Jurkat, Clone E6-1 (cell line): ENCODE measurements at regions not wholly inside any gene's neighbourhood (a gene's known extent, or its start where the extent isn't known, plus 50 kb on each side); places are given as distances from the start of the nearest gene placed in this dataset.
A peak's percentile ranks its signal among the peaks of the same experiment; 100 is the strongest.

ENCODE experiments used
- DNase-seq: peaks from one replicate; pipeline ENCODE4 v3.0.0-alpha.2; 2011; ENCODE audit warnings: low read depth, low spot score
- H3K4me3 ChIP-seq: 2 replicates; pipeline ENCODE4 v1.5.1; 2011; ENCODE audit warnings: mild to moderate bottlenecking, low read length, control low read depth, moderate library complexity

- H3K4me3 ChIP-seq, result no peak overlapping the region
- DNase-seq, result peak; percentile 45
Measured at GRCh38 chr13:97109841-97110492, 112.2 kb upstream of the MBNL2 start.

DNA sequence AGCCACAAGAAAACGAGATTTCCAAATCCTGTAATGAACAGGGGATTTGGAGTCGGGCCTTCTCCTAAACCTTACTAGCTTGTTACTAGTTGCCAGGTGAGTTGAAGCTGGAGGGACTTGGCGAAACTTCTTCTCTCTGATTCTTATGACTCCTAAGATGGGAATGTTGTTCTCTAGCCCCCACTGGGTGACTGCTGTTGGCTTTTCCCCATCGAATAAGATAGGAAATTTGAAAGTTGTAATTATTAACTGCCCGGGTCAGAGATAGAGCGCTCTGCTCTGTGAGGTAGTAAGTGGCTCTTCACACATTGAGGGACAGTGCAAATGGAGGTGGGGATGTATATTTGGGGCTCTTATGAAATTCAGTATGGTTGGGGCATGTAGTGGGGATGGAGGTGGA is 111.2 kb upstream of the MBNL2 start:
- no peak overlapping the region for H3K4me3 ChIP-seq
- no peak for DNase-seq

GRCh38 chr13:97111756-97112155 is 110.4 kb upstream of the MBNL2 start:
- no peak overlapping the region for H3K4me3 ChIP-seq
- DNase-seq, result no peak

- no peak overlapping the region for H3K4me3 ChIP-seq
- no peak for DNase-seq
Measured at GRCh38 chr13:97112446-97113152, 109.5 kb upstream of the MBNL2 start.

DNA sequence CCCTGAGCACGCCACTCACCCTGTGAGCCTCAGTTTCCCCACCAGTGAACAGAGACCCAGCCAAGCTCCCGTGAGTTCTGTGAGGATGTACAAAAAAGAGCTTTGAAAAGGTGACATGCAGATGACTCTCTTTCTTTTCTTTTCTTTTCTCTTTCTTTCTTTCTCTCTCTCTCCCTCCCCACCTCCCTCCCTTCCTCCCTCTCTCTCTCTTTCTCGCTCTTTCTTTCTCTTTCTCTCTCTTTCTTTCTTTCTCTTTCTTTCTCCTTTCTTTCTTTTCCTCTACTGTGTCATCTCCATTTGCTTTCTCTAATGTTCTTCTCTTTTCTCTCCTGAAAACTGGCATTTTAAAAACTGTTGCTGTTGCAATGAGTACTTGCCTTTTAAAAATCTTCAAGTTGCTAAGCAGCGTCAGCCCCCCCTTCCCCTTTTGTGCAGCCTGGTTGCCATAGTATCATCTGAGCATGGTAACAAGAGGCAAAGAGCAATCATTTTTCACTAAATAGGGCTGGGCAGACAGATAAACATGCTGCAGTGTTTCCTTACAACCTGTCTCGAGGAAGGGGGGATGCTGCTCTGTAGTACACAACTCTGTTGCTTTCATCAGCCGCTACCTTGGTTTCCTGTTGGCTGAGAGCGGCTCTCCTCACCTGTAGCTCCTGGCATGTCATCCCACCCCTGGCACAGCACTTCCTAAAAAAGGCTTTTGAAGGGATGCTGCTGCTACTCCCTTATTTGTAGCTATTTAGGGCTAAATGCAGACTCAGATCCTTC is 108.7 kb upstream of the MBNL2 start:
- DNase-seq, result no peak
- no peak overlapping the region for H3K4me3 ChIP-seq

- H3K4me3 ChIP-seq, result no peak overlapping the region
- DNase-seq, result no peak
Measured at GRCh38 chr13:97114651-97115050, 107.5 kb upstream of the MBNL2 start.

GRCh38 chr13:97116754-97117153 is 105.4 kb upstream of the MBNL2 start:
- DNase-seq, result no peak
- H3K4me3 ChIP-seq, result no peak overlapping the region

- no peak overlapping the region for H3K4me3 ChIP-seq
- no peak for DNase-seq
Measured at GRCh38 chr13:97117388-97117910, 104.7 kb upstream of the MBNL2 start.

DNA sequence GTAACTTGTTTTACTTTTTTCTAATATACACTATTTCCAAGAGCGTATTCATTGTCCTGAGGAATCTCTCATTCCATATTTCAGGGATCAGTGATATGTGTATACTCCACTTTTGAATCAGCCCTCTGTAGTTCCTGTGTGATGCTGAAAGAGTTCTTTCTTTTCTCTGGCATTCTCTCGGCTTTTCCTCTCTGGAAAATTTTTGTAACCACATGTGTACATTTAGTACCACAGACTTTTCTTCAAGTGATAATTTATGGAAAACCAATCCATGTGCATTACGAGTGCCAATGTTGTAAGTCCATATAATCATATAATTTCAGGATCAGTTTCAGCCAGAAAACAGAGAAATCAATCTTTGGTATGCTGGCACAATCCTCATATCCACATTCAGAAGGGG is 102.2 kb upstream of the MBNL2 start:
- no peak for DNase-seq
- no peak overlapping the region for H3K4me3 ChIP-seq

DNA sequence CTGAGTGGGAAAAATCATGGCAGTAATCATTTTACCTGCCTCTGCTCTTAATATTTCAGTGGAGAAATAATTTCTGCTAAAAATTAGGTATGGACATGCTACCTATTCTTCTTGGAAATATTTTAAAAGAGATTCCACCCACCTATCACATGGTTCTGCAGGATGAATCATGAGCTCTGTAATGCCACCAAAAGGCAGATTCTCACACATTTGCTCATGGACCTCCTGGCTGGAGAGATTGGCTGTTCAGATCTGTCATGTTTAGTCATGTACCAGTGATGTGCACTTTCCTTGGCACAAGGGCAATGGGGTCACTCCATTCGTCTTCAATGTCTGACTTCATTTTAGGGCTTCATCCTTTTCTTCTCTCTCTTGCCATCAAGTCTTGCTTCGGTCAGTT is 101.8 kb upstream of the MBNL2 start:
- no peak for DNase-seq
- H3K4me3 ChIP-seq, result no peak overlapping the region

GRCh38 chr13:97120976-97121375 is 101.2 kb upstream of the MBNL2 start:
- H3K4me3 ChIP-seq, result no peak overlapping the region
- no peak for DNase-seq

DNA sequence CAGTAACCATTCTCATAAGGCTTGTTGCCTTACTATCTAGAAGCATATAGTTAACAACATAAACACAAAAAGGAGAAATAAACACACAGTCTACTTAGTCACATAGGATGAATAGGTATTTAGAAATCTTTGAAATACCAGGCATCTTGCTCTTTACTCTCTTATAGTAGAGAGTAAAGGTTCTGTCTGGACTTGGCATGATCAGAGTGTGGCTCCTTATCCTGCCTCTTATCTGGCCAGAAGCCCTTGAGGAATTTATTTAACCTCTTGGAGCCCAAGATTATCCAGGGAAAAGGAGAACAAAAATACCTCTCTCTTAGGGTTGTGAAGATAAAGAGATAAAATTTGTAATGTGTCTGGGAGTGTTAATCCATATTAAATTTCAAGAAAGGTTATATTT is 100.2 kb upstream of the MBNL2 start:
- no peak for DNase-seq
- no peak overlapping the region for H3K4me3 ChIP-seq

GRCh38 chr13:97122381-97122996 is 99.6 kb upstream of the MBNL2 start:
- no peak overlapping the region for H3K4me3 ChIP-seq
- DNase-seq, result no peak

GRCh38 chr13:97124206-97124605 is 97.9 kb upstream of the MBNL2 start:
- DNase-seq, result no peak

GRCh38 chr13:97124915-97125809 is 97.0 kb upstream of the MBNL2 start:
- no peak overlapping the region for H3K4me3 ChIP-seq
- DNase-seq, result peak; percentile 9

More at GRCh38 chr13:97124206-97124605, 97.9 kb upstream of the MBNL2 start:
- no peak overlapping the region for H3K4me3 ChIP-seq

- no peak for DNase-seq
- H3K4me3 ChIP-seq, result no peak overlapping the region
Measured at GRCh38 chr13:97125810-97126738, 96.1 kb upstream of the MBNL2 start.

GRCh38 chr13:97127842-97128241 is 94.3 kb upstream of the MBNL2 start:
- no peak overlapping the region for H3K4me3 ChIP-seq
- no peak for DNase-seq

GRCh38 chr13:97130190-97130589 is 91.9 kb upstream of the MBNL2 start:
- no peak overlapping the region for H3K4me3 ChIP-seq
- no peak for DNase-seq
